Keratinocyte (primary cell): ENCODE measurements at regions not wholly inside any gene's neighbourhood (a gene's known extent, or its start where the extent isn't known, plus 50 kb on each side); places are given as distances from the start of the nearest gene placed in this dataset.

ENCODE experiments used
- DNase-seq: peaks from one replicate; pipeline ENCODE4 v3.0.0-alpha.2; 2011; ENCODE audit warnings: low read depth, missing footprints, low spot score
- FAIRE-seq: peaks from 2 replicates; lab custom pipeline; 2011; peaks lifted over from hg19 to GRCh38; lab: Jason Lieb, UNC
- H2AFZ ChIP-seq: 2 replicates; pipeline ENCODE4 v1.6.0; 2012; ENCODE audit warnings: low read length, control low read depth, inconsistent platforms; ENCODE audit not compliant: control insufficient read depth
- H3K27ac ChIP-seq: 2 replicates; pipeline ENCODE4 v1.5.1; 2011; ENCODE audit warnings: low read length; ENCODE audit not compliant: control insufficient read depth, insufficient read depth
- H3K27me3 ChIP-seq: 3 replicates; pipeline ENCODE4 v1.6.0; 2011; ENCODE audit warnings: low read length; ENCODE audit not compliant: control insufficient read depth, insufficient read depth; ENCODE audit errors: extremely low read depth
- H3K36me3 ChIP-seq, 2 experiments: 2 replicates in 1 of 2; 3 replicates in 1 of 2; pipeline ENCODE4 v1.5.1; 2011; ENCODE audit warnings: low read length in 2 of 2, mild to moderate bottlenecking in 1 of 2; ENCODE audit not compliant: control insufficient read depth in 2 of 2, insufficient read depth in 2 of 2; ENCODE audit errors: extremely low read depth in 1 of 2
- H3K4me1 ChIP-seq: 3 replicates; pipeline ENCODE4 v1.5.1; 2011; ENCODE audit warnings: low read length; ENCODE audit not compliant: control insufficient read depth, insufficient read depth; ENCODE audit errors: extremely low read depth
- H3K4me2 ChIP-seq: 3 replicates; pipeline ENCODE4 v1.6.0; 2011; ENCODE audit warnings: low read depth, low read length; ENCODE audit not compliant: control insufficient read depth, insufficient read depth; ENCODE audit errors: extremely low read depth
- H3K4me3 ChIP-seq, 3 experiments: fragments of 200-600 bp in 1 of 3; sonication (generic) in 1 of 3; 2 replicates in 2 of 3; 3 replicates in 1 of 3; pipeline ENCODE4 v1.5.1; 2011 to 2016; ENCODE audit warnings: low read length in 3 of 3, mild to moderate bottlenecking in 3 of 3, control low read depth in 2 of 3, inconsistent platforms in 1 of 3, low read depth in 1 of 3, mixed read lengths in 1 of 3, mixed run types in 1 of 3, moderate library complexity in 1 of 3; ENCODE audit not compliant: control insufficient read depth in 2 of 3, insufficient read depth in 2 of 3; ENCODE audit errors: extremely low read depth in 1 of 3
- H3K79me2 ChIP-seq: 2 replicates; pipeline ENCODE4 v1.6.0; 2012; ENCODE audit warnings: low read length; ENCODE audit not compliant: control insufficient read depth, insufficient read depth
- H3K9ac ChIP-seq: 3 replicates; pipeline ENCODE4 v1.6.0; 2011; ENCODE audit warnings: low read length; ENCODE audit not compliant: control insufficient read depth, insufficient read depth; ENCODE audit errors: extremely low read depth
- H3K9me1 ChIP-seq: 3 replicates; pipeline ENCODE4 v1.6.0; 2011; ENCODE audit warnings: low read length; ENCODE audit not compliant: control insufficient read depth, insufficient read depth; ENCODE audit errors: extremely low read depth
- H3K9me3 ChIP-seq: 2 replicates; pipeline ENCODE4 v1.5.1; 2012; ENCODE audit warnings: low read depth, low read length; ENCODE audit not compliant: control insufficient read depth
- H4K20me1 ChIP-seq: 3 replicates; pipeline ENCODE4 v1.6.0; 2011; ENCODE audit warnings: low read length; ENCODE audit not compliant: control insufficient read depth, insufficient read depth; ENCODE audit errors: extremely low read depth
- CTCF ChIP-seq, 3 experiments: IDR thresholded peaks in 1 of 3; conservative IDR thresholded peaks in 1 of 3; optimal IDR thresholded peaks in 1 of 3; 2 replicates in 2 of 3; 3 replicates in 1 of 3; pipeline versions ENCODE3 to v1.5.1; 2011; ENCODE audit warnings: low read length in 3 of 3, mild to moderate bottlenecking in 3 of 3, moderate library complexity in 2 of 3, control low read depth in 1 of 3, inconsistent platforms in 1 of 3; ENCODE audit not compliant: insufficient read depth in 2 of 3; ENCODE audit errors: extremely low read depth in 1 of 3
- EZH2 ChIP-seq: IDR thresholded peaks from one replicate; pipeline ENCODE4 v1.6.1; 2012; ENCODE audit warnings: inconsistent platforms, mild to moderate bottlenecking, low read length, moderate library complexity
- dilution Hi-C: fragments of 300-500 bp; cut with MboI; formaldehyde crosslinking; loops from one replicate; pipeline ENCODE4 v1.7.0; 2020; ENCODE audit warnings: low sequenced_read_pairs; ENCODE audit not compliant: extremely low pct_ligation_motif_present

GRCh38 chr3:162012633-162013032, 516.0 kb downstream of the OTOL1 start:
- Histone ChIP-seq H3K79me2 (no peaks in the 10 kb centered on the region), H3K9me1 (no peaks in the 10 kb centered on the region), H3K9me3 (no peaks in the 10 kb centered on the region), H3K9ac (no peak overlapping the region), H4K20me1 (no peaks in the 10 kb centered on the region), H3K4me2 (no peak overlapping the region), H3K27me3 (no peaks in the 10 kb centered on the region), H3K4me3 (no peak overlapping the region), H3K27ac (no peak overlapping the region), H2AFZ (no peak overlapping the region), H3K36me3 (no peaks in the 10 kb centered on the region), H3K4me1 (no peaks in the 10 kb centered on the region)
- FAIRE-seq (no peak), DNase-seq (no peak)
- TF ChIP-seq EZH2 (no peak), CTCF (optimal IDR thresholded peaks at IDR 0.05 in 1 of 3, IDR thresholded peaks at IDR 0.05 in 1 of 3, conservative IDR thresholded peaks at IDR 0.05 in 1 of 3; ENCODE audit: extremely low read depth in 1 of 3, insufficient read depth in 2 of 3, low read length in 3 of 3) (no peak)
- dilution Hi-C loops: no loop called here

GRCh38 chr3:162014284-162014683, 517.7 kb downstream of the OTOL1 start:
- H3K4me3 ChIP-seq: no peak overlapping the region
- H4K20me1 ChIP-seq: no peaks in the 10 kb centered on the region
- DNase-seq (no peak), FAIRE-seq (no peak)
- no peak overlapping the region for H3K27ac ChIP-seq
- no peaks in the 10 kb centered on the region for H3K9me3 ChIP-seq
- H3K9me1 ChIP-seq: no peaks in the 10 kb centered on the region
- dilution Hi-C loops: no loop called here
- TF ChIP-seq CTCF (optimal IDR thresholded peaks at IDR 0.05 in 1 of 3, IDR thresholded peaks at IDR 0.05 in 1 of 3, conservative IDR thresholded peaks at IDR 0.05 in 1 of 3; ENCODE audit: extremely low read depth in 1 of 3, insufficient read depth in 2 of 3, low read length in 3 of 3): no peak
- H3K27me3 ChIP-seq: no peaks in the 10 kb centered on the region
- no peaks in the 10 kb centered on the region for H3K36me3 ChIP-seq
- H3K79me2 ChIP-seq: no peaks in the 10 kb centered on the region
- H3K4me1 ChIP-seq: no peaks in the 10 kb centered on the region
- H2AFZ ChIP-seq: no peak overlapping the region
- no peak overlapping the region for H3K4me2 ChIP-seq
- no peak overlapping the region for H3K9ac ChIP-seq
